ENCODE measurements at regions not wholly inside any gene's neighbourhood (a gene's known extent, or its start where the extent isn't known, plus 50 kb on each side); places are given as distances from the start of the nearest gene placed in this dataset.

- no peaks in the 10 kb centered on the region for H3K79me2 ChIP-seq (replicated peaks; ENCODE audit: insufficient read depth, low read length)
- H3K9me2 ChIP-seq (ENCODE audit: insufficient read depth, low read length): no peaks in the 10 kb centered on the region
- no peak overlapping the region for H2AFZ ChIP-seq (ENCODE audit: low read depth, low read length)
- no peaks in the 10 kb centered on the region for H3K9me3 ChIP-seq (ENCODE audit: low read length)
- H3K27me3 ChIP-seq (ENCODE audit: insufficient read depth, low read depth, low read length): no peaks in the 10 kb centered on the region
- TF ChIP-seq SMC3 (conservative IDR thresholded peaks at IDR 0.05; ENCODE audit: poor library complexity) (no peak), RAD21 (conservative IDR thresholded peaks at IDR 0.05) (no peak), EP300 (conservative IDR thresholded peaks at IDR 0.05; ENCODE audit: poor library complexity, severe bottlenecking) (no peak)
- no peaks in the 10 kb centered on the region for H4K20me1 ChIP-seq (ENCODE audit: insufficient read depth)
- H3K4me2 ChIP-seq (ENCODE audit: low read length): no peak overlapping the region
- H3K36me3 ChIP-seq (ENCODE audit: insufficient read depth, low read length): no peaks in the 10 kb centered on the region
- no peak overlapping the region for H3K9ac ChIP-seq (ENCODE audit: low read length)
- H3K27ac ChIP-seq (ENCODE audit: low read length): no peak overlapping the region
- H3K4me3 ChIP-seq (ENCODE audit: low read length): no peak overlapping the region
- H3F3A ChIP-seq (ENCODE audit: insufficient read depth, low read length, poor library complexity, severe bottlenecking): no peaks in the 10 kb centered on the region
Observed at GRCh38 chr6:14344486-14344885, 226.9 kb downstream of the CD83 start.

DNA sequence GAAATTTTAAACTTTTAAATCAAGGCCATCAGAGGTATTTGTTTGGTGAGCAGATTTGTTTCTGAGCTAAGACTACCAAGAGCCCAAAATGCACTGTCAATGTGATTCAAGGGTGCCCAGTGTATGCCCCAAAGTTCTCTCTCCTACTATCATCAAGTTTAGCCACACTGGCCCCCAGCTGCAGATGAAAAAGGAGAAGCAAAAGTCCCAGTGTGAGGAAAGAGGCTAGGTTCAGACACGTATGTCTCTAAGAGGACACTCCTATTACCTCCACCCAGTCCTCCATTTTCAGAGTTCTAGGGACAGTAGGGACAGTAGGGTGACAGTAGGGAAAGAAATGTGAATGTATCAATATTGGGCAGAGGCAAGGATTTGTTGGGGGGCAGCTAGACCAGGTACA lies 230.8 kb downstream of the CD83 start:
- Histone ChIP-seq H3K79me2 (replicated peaks; ENCODE audit: insufficient read depth, low read length) (no peaks in the 10 kb centered on the region), H3K36me3 (ENCODE audit: insufficient read depth, low read length) (no peaks in the 10 kb centered on the region), H2AFZ (ENCODE audit: low read depth, low read length) (no peak overlapping the region), H3K9ac (ENCODE audit: low read length) (no peak overlapping the region), H3K4me2 (ENCODE audit: low read length) (no peak overlapping the region), H3F3A (ENCODE audit: insufficient read depth, low read length, poor library complexity, severe bottlenecking) (no peaks in the 10 kb centered on the region), H3K9me3 (ENCODE audit: low read length) (no peaks in the 10 kb centered on the region), H3K9me2 (ENCODE audit: insufficient read depth, low read length) (no peaks in the 10 kb centered on the region), H3K4me3 (ENCODE audit: low read length) (no peak overlapping the region), H4K20me1 (ENCODE audit: insufficient read depth) (no peaks in the 10 kb centered on the region), H3K27me3 (ENCODE audit: insufficient read depth, low read depth, low read length) (no peaks in the 10 kb centered on the region), H3K27ac (ENCODE audit: low read length) (no peak overlapping the region)
- no peak for TF ChIP-seq RAD21 (conservative IDR thresholded peaks at IDR 0.05)
- TF ChIP-seq TAF1 (IDR thresholded peaks at IDR 0.05; ENCODE audit: low read depth): no peak
- no peak for TF ChIP-seq EZH2 (IDR thresholded peaks at IDR 0.05; ENCODE audit: borderline replicate concordance, insufficient read depth, low read length, poor library complexity, severe bottlenecking)
- TF ChIP-seq MXI1 (conservative IDR thresholded peaks at IDR 0.05; ENCODE audit: poor library complexity, severe bottlenecking): no peak
- TF ChIP-seq POLR2AphosphoS5 (IDR thresholded peaks at IDR 0.05): no peak
- no peak for TF ChIP-seq EP300 (conservative IDR thresholded peaks at IDR 0.05; ENCODE audit: poor library complexity, severe bottlenecking)
- no peak for TF ChIP-seq REST (IDR thresholded peaks at IDR 0.05; ENCODE audit: borderline replicate concordance)
- TF ChIP-seq SMC3 (conservative IDR thresholded peaks at IDR 0.05; ENCODE audit: poor library complexity): no peak
- TF ChIP-seq, protein P1, sequence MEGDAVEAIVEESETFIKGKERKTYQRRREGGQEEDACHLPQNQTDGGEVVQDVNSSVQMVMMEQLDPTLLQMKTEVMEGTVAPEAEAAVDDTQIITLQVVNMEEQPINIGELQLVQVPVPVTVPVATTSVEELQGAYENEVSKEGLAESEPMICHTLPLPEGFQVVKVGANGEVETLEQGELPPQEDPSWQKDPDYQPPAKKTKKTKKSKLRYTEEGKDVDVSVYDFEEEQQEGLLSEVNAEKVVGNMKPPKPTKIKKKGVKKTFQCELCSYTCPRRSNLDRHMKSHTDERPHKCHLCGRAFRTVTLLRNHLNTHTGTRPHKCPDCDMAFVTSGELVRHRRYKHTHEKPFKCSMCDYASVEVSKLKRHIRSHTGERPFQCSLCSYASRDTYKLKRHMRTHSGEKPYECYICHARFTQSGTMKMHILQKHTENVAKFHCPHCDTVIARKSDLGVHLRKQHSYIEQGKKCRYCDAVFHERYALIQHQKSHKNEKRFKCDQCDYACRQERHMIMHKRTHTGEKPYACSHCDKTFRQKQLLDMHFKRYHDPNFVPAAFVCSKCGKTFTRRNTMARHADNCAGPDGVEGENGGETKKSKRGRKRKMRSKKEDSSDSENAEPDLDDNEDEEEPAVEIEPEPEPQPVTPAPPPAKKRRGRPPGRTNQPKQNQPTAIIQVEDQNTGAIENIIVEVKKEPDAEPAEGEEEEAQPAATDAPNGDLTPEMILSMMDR (IDR thresholded peaks at IDR 0.05; ENCODE audit: poor library complexity, severe bottlenecking): no peak

GRCh38 chr6:14349507-14349906 lies 231.9 kb downstream of the CD83 start:
- Histone ChIP-seq H4K20me1 (ENCODE audit: insufficient read depth) (no peaks in the 10 kb centered on the region), H3K27me3 (ENCODE audit: insufficient read depth, low read depth, low read length) (no peaks in the 10 kb centered on the region), H3K36me3 (ENCODE audit: insufficient read depth, low read length) (no peaks in the 10 kb centered on the region), H3F3A (ENCODE audit: insufficient read depth, low read length, poor library complexity, severe bottlenecking) (no peaks in the 10 kb centered on the region), H2AFZ (ENCODE audit: low read depth, low read length) (no peak overlapping the region), H3K79me2 (replicated peaks; ENCODE audit: insufficient read depth, low read length) (no peaks in the 10 kb centered on the region), H3K4me3 (ENCODE audit: low read length) (no peak overlapping the region), H3K9me2 (ENCODE audit: insufficient read depth, low read length) (no peaks in the 10 kb centered on the region), H3K9ac (ENCODE audit: low read length) (no peak overlapping the region), H3K4me2 (ENCODE audit: low read length) (no peak overlapping the region), H3K9me3 (ENCODE audit: low read length) (no peaks in the 10 kb centered on the region), H3K27ac (ENCODE audit: low read length) (no peak overlapping the region)
- TF ChIP-seq TAF1 (IDR thresholded peaks at IDR 0.05; ENCODE audit: low read depth) (no peak), EP300 (conservative IDR thresholded peaks at IDR 0.05; ENCODE audit: poor library complexity, severe bottlenecking) (no peak), MXI1 (conservative IDR thresholded peaks at IDR 0.05; ENCODE audit: poor library complexity, severe bottlenecking) (no peak), EZH2 (IDR thresholded peaks at IDR 0.05; ENCODE audit: borderline replicate concordance, insufficient read depth, low read length, poor library complexity, severe bottlenecking) (no peak), REST (IDR thresholded peaks at IDR 0.05; ENCODE audit: borderline replicate concordance) (no peak), POLR2AphosphoS5 (IDR thresholded peaks at IDR 0.05) (no peak), RAD21 (conservative IDR thresholded peaks at IDR 0.05) (no peak), SMC3 (conservative IDR thresholded peaks at IDR 0.05; ENCODE audit: poor library complexity) (no peak)
- TF ChIP-seq, protein P1 (IDR thresholded peaks at IDR 0.05; ENCODE audit: poor library complexity, severe bottlenecking): no peak
